ENCODE measurements at regions not wholly inside any gene's neighbourhood (a gene's known extent, or its start where the extent isn't known, plus 50 kb on each side); places are given as distances from the start of the nearest gene placed in this dataset.

DNA sequence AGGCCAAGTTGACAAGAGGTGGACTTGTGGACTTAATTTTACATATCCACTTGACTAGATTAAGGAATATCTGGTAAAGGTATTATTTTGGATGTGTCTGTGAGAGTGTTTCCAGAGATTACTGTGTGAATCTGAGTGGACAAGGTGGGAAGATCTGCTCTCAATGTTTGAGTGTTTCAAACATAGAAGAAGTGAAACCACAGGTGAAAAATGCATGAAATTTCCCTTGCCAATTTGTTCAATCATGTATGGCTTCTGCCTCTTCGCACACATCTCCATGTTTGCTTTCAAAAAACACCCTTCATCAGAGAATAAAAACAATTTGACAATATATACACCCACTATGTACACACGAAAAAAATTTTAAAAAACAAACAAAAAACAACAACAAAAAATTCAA lies 152.7 kb downstream of the SALL1 start:
- no peak overlapping the region for H3K4me3 ChIP-seq (ENCODE audit: low read depth, low read length)
- TF ChIP-seq, protein P1, sequence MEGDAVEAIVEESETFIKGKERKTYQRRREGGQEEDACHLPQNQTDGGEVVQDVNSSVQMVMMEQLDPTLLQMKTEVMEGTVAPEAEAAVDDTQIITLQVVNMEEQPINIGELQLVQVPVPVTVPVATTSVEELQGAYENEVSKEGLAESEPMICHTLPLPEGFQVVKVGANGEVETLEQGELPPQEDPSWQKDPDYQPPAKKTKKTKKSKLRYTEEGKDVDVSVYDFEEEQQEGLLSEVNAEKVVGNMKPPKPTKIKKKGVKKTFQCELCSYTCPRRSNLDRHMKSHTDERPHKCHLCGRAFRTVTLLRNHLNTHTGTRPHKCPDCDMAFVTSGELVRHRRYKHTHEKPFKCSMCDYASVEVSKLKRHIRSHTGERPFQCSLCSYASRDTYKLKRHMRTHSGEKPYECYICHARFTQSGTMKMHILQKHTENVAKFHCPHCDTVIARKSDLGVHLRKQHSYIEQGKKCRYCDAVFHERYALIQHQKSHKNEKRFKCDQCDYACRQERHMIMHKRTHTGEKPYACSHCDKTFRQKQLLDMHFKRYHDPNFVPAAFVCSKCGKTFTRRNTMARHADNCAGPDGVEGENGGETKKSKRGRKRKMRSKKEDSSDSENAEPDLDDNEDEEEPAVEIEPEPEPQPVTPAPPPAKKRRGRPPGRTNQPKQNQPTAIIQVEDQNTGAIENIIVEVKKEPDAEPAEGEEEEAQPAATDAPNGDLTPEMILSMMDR (conservative IDR thresholded peaks at IDR 0.05; ENCODE audit: low read depth, low read length), result no peak
- no peak for DNase-seq (ENCODE audit: low read depth)

DNA sequence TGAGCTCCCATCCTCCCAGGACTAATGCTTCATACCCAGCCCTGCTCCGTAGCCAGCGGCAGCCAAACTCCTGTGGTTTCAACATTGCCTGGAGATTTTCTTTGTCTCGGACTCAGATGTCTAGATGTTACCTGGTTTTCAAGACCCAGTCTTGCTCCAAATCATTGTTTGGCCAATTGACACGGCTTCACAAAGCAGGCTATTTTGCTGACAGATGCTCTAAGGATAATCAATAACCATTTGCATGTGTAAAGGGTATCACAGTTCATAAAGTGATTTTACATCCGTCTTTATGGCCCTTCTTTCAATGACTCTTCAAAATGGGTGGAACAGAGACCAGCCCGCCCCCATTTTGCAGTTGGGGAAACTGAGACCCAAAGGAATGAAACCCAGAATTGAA lies 153.4 kb downstream of the SALL1 start:
- TF ChIP-seq, protein P1 (conservative IDR thresholded peaks at IDR 0.05; ENCODE audit: low read depth, low read length), result no peak
- no peak for DNase-seq (ENCODE audit: low read depth)

DNA sequence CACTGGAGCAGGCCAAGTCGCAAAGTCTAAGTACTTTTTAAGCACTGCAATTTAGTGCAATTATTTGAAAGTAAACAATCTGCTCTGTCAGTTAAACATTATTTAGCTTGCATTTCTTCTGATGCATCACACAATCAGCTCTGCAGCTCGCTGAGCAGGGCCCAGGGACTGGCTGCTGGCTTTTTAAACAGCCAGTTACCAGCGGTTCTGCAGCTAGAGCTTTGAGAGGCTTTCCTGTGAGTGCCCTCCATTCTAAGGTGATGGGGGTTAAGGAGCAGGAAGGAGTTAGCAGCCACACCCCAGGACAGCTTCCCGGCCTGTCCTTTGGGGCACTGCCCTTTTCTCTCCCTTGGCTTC lies 154.3 kb downstream of the SALL1 start:
- TF ChIP-seq, protein P1 (conservative IDR thresholded peaks at IDR 0.05; ENCODE audit: low read depth, low read length), result no peak
- H3K4me3 ChIP-seq (ENCODE audit: low read depth, low read length), result no peak overlapping the region
- no peak for DNase-seq (ENCODE audit: low read depth)

More for the DNA sequence above, 153.4 kb downstream of the SALL1 start:
- H3K4me3 ChIP-seq (ENCODE audit: low read depth, low read length), result no peak overlapping the region

DNA sequence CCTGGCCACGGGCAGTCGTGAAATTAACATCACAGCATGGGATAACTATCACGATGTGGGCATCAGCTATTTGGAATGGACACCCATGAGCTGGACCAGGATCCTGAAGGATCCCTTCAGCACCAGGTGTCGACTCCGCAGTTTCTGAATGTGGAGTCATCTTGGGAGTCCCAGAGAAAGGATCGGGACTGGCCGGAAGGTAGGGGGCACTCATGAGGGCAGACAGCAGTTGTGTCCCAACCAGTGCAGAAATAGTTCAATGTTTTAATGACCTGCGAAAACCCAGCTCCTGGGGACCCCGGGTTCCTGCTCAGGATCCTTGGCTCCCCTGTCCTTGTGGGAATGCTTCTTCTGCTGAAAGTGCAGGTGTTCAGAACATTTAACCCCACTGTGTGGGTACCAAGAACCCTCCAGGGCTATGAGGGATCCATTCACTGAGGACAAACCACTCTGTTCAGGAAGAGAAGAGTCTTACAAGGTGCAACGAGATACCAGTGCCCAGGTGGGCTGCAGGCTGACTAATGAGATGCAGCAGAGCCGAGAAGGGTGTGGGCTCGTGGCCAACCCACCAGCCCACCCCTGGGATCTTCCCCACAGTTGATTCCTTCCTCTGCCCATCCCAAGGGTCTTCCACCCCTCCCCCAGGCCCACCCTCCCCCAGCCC lies 154.8 kb downstream of the SALL1 start:
- TF ChIP-seq, protein P1 (conservative IDR thresholded peaks at IDR 0.05; ENCODE audit: low read depth, low read length), result peak; percentile 9
- DNase-seq (ENCODE audit: low read depth), result no peak
- no peak overlapping the region for H3K4me3 ChIP-seq (ENCODE audit: low read depth, low read length)

DNA sequence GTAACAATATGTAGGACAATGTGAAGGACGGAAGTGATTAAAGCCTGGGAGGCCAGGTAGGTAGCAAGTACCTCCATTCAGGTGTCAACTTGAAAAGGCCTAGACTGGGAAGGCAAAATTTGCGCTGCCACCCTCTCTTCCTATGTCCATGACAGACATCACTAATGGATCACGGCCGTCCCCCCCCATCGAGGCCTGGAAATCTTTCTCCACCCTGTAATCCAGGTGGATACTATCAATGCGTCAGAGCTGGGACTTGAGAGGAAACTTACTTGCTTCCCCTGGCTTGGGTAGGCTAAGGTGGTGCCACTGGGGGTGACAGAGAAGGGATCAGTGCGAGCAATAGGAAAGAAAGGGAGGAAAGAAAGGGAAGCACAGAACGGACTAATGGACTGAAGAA lies 156.1 kb downstream of the SALL1 start:
- TF ChIP-seq, protein P1 (conservative IDR thresholded peaks at IDR 0.05; ENCODE audit: low read depth, low read length), result no peak
- DNase-seq (ENCODE audit: low read depth), result no peak

DNA sequence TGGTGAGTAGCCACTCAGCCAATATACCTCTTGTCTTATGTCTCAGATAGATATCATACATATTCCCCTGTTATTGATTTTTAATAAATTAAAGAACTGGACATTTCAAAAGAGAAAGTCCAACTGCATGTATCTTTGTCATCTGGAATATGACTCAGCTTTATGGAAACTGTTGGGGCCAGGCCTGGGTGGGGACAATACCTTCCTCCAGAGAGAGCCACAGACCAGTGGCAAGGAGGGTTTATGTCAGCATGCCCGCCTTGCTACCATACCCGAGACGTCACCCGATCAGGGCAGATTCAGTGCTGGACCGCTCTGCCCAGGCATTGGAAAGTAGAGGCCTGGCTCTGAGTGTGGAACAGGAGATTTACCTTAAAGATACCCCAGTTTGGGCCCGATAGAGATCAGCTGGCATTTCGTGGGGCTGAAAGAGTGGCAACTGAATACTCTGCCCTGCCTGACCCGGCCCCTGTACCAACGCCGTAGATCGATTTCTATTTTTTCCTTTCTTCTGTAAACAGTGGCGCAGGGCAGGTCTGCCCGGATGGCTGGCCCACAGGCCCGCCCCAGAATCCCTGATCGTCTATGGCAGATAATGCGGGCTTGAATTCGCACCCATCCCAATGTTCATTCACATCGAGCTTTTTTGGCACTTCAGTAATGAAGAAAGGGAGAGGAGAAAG lies 158.6 kb downstream of the SALL1 start:
- no peak overlapping the region for H3K4me3 ChIP-seq (ENCODE audit: low read depth, low read length)
- TF ChIP-seq, protein P1 (conservative IDR thresholded peaks at IDR 0.05; ENCODE audit: low read depth, low read length), result no peak
- DNase-seq (ENCODE audit: low read depth), result no peak

More for the DNA sequence above, 156.1 kb downstream of the SALL1 start:
- no peak overlapping the region for H3K4me3 ChIP-seq (ENCODE audit: low read depth, low read length)

DNA sequence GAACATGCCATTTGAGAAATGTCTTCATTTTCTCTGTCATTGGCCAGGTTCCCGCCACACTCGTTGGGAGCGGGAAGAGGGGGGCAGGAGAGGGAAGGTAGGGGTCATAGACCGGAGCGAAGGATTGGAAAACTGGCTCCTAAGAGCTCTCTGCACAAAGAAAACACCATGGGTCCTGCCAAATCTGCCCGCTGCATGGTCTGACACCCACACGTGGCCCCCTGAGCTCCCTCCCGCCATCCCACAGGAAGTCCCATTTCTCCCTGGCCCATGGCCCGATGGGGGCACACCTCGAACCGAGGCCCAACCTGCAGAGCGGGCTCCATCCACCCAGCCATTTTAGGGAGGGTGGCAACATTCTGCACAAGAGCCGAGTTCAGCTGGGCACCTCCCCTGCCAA lies 159.6 kb downstream of the SALL1 start:
- no peak overlapping the region for H3K4me3 ChIP-seq (ENCODE audit: low read depth, low read length)
- DNase-seq (ENCODE audit: low read depth), result no peak
- TF ChIP-seq, protein P1 (conservative IDR thresholded peaks at IDR 0.05; ENCODE audit: low read depth, low read length), result no peak

Data from epithelial cell of proximal tubule (primary cell).